HG03378 (cell line): ENCODE measurements at regions not wholly inside any gene's neighbourhood (a gene's known extent, or its start where the extent isn't known, plus 50 kb on each side); places are given as distances from the start of the nearest gene placed in this dataset.

ENCODE experiments used
- ATAC-seq: cut with Tn5 transposase; IDR thresholded peaks from one replicate; pipeline ENCODE4 v1.9.1; 2021; ENCODE audit warnings: mild to moderate bottlenecking, moderate library complexity; ENCODE audit not compliant: unreplicated experiment

- no peak for ATAC-seq
Measured at GRCh38 chr15:97522347-97522746, 438.2 kb upstream of the ARRDC4 start.

- no peak for ATAC-seq
Measured at GRCh38 chr15:97525809-97526208, 434.7 kb upstream of the ARRDC4 start.

- no peak for ATAC-seq
Measured at GRCh38 chr15:97528238-97528637, 432.3 kb upstream of the ARRDC4 start.

GRCh38 chr15:97545799-97546198 lies 414.7 kb upstream of the ARRDC4 start:
- no peak for ATAC-seq

GRCh38 chr15:97547381-97547780 lies 413.1 kb upstream of the ARRDC4 start:
- ATAC-seq: no peak

GRCh38 chr15:97561529-97561928 lies 399.0 kb upstream of the ARRDC4 start:
- no peak for ATAC-seq

GRCh38 chr15:97563516-97563915 lies 397.0 kb upstream of the ARRDC4 start:
- no peak for ATAC-seq

- ATAC-seq: no peak
Measured at GRCh38 chr15:97566961-97567360, 393.5 kb upstream of the ARRDC4 start.

GRCh38 chr15:97567411-97567810 lies 393.1 kb upstream of the ARRDC4 start:
- no peak for ATAC-seq

- no peak for ATAC-seq
Measured at GRCh38 chr15:97576929-97577645, 383.4 kb upstream of the ARRDC4 start.

- ATAC-seq: no peak
Measured at GRCh38 chr15:97585408-97585807, 375.1 kb upstream of the ARRDC4 start.

GRCh38 chr15:97592778-97593177 lies 367.7 kb upstream of the ARRDC4 start:
- no peak for ATAC-seq

GRCh38 chr15:97597801-97598200 lies 362.7 kb upstream of the ARRDC4 start:
- ATAC-seq: no peak

GRCh38 chr15:97598353-97598798 lies 362.1 kb upstream of the ARRDC4 start:
- ATAC-seq: no peak

GRCh38 chr15:97600190-97600589 lies 360.3 kb upstream of the ARRDC4 start:
- no peak for ATAC-seq

GRCh38 chr15:97604677-97605076 lies 355.8 kb upstream of the ARRDC4 start:
- no peak for ATAC-seq

GRCh38 chr15:97615114-97615513 lies 345.4 kb upstream of the ARRDC4 start:
- no peak for ATAC-seq

- ATAC-seq: no peak
Measured at GRCh38 chr15:97623091-97623661, 337.3 kb upstream of the ARRDC4 start.

- ATAC-seq: no peak
Measured at GRCh38 chr15:97627634-97628033, 332.9 kb upstream of the ARRDC4 start.

- ATAC-seq: no peak
Measured at GRCh38 chr15:97645758-97646157, 314.7 kb upstream of the ARRDC4 start.

- ATAC-seq: no peak
Measured at GRCh38 chr15:97648728-97649127, 311.8 kb upstream of the ARRDC4 start.

GRCh38 chr15:97652041-97652440 lies 308.5 kb upstream of the ARRDC4 start:
- no peak for ATAC-seq

GRCh38 chr15:97652700-97653167 lies 307.8 kb upstream of the ARRDC4 start:
- ATAC-seq: no peak
